ENCODE measurements at regions not wholly inside any gene's neighbourhood (a gene's known extent, or its start where the extent isn't known, plus 50 kb on each side); places are given as distances from the start of the nearest gene placed in this dataset.

DNA sequence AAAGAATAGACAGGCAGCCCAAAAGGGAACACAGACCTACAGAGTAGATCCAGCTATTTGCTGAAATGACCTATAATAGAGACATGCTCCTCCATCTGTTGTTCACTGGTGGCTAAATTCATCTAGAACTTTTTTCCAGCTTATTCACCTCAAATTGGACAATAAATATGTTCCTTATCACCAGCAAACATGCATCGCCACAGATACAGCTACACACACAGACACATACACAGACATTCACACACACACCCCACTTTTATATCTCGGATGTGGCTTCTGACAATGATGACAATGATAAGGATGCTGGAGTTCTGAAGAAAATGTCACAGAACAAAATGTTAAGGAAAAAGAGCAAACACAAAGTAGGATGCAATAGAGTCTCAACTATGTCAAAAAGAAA is 175.4 kb downstream of the LSM5 start:
- no peak for TF ChIP-seq CTCF (IDR thresholded peaks at IDR 0.05)
- no peak for TF ChIP-seq POLR2A (IDR thresholded peaks at IDR 0.05)
